Stimulated activated CD8-positive, alpha-beta memory T cell treated with anti-CD3 and anti-CD28 coated beads, Interleukin-12 subunit alpha, Interleukin-12 subunit beta, amount 100 ng/mL, for 4 hours (primary cell): ENCODE measurements at regions not wholly inside any gene's neighbourhood (a gene's known extent, or its start where the extent isn't known, plus 50 kb on each side); places are given as distances from the start of the nearest gene placed in this dataset.

ENCODE experiments used
- DNase-seq: peaks from one replicate; pipeline ENCODE4 v3.0.0-alpha.2; 2020; ENCODE audit warnings: low read depth

GRCh38 chr15:67000896-67001295 is 64.5 kb upstream of the SMAD3 start:
- no peak for DNase-seq

DNA sequence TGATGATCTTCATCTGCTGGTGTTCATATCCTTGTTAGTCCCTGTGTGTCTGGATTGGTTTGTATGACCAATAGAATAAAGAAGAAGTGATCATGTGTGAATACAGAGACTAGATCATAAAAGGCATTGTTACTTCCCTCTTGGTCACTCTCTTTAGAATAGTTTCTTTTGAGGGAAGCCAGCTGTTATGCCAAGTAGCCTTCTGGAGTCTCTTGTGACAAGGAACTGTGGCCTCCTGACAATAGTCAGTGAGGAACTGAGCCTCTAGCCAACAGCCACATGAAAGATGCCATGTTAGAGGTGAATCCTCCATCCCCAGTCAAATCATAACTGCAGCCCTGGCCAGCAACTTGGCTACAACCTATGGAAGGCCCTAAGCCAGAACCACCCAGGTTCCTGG is 63.0 kb upstream of the SMAD3 start:
- no peak for DNase-seq

DNA sequence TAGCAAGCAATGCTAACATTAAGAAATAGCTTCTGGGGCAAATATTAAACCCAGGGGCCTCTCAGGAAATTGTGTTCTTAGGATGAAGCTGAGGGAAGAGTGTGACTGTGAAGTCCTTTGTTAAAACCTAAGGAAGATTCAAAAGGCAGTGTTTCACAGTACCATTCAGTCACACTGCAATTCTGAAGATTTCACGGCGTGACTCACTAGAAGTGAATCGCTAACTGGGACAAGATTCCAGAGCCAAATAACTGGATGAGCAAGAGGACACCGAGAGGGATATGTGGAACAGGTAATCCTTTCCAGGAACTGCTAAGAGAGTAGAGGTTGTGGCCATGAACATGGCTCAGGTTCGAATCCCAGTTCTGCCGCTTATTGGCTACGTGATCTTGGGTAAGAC is 61.8 kb upstream of the SMAD3 start:
- DNase-seq: no peak

GRCh38 chr15:67004142-67004541 is 61.3 kb upstream of the SMAD3 start:
- no peak for DNase-seq

GRCh38 chr15:67005294-67005996 is 60.0 kb upstream of the SMAD3 start:
- DNase-seq: no peak

DNA sequence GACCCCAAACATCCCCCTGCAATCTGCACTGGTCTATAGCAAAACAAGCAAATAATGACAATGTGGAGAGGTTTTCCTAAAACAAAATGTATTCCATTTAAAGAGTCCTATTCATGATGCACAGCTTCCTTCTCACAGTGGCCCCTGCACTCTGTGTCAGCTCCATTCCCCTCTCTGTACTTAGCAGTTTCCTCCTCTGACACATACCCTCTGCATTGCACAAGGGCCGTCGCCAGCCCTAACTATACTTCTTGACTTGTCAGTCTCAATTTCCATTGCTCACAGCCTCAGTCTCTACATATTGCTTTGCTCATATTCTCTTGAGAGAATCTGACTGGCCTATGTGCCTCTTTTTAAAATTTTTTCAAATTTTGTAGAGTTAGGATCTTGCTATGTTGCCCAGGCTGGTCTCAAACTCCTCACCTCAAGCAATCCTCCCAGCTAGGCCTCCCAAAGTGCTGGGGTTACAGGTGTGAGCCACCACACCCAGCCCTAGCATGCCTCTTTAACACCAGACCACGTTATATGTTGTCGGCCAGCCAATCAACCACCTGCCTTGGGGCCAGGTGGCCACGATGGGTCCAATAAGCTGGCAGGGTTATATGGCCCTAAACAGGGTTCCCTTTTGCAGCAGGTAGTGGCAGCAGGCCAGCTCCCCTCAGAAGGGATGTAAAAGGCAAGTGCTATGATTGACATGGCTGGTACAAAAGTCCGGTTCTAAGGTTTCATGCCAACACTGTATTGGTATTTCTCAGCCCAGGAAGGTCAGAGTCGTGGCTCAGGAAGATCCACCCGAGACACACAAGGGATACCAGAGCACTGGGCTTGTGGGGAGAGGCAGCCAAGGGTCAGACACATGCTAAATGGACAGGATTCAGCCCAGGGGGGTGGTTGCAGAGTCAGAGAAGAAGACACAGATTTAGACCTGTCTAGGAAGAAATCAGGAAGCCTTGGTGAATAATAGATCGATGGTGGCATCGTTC is 59.0 kb upstream of the SMAD3 start:
- no peak for DNase-seq

GRCh38 chr15:67009576-67010569 is 55.5 kb upstream of the SMAD3 start:
- DNase-seq: no peak

- no peak for DNase-seq
These were observed 54.3 kb upstream of the SMAD3 start for GRCh38 chr15:67010898-67011616.

DNA sequence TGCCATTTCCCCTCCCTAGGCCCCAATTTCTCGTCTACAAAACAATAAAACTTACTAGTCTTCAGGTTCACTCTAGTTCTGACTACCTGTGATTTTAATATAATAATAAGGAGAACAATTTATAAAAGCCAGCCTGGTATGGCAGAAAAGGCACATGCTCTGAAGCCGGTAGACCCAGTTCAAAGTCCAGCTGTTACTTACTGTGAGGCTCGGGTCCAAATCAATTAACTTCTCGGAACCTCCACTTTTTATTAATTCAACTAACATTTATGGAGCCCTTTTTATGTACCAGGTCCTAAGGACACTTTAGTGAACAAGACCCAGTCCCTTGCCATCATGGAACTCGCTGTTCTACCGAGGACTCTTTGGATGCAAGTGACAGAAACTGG is 53.8 kb upstream of the SMAD3 start:
- no peak for DNase-seq

- no peak for DNase-seq
These were observed 51.7 kb upstream of the SMAD3 start for GRCh38 chr15:67013696-67014095.
